ENCODE measurements at regions not wholly inside any gene's neighbourhood (a gene's known extent, or its start where the extent isn't known, plus 50 kb on each side); places are given as distances from the start of the nearest gene placed in this dataset.

DNA sequence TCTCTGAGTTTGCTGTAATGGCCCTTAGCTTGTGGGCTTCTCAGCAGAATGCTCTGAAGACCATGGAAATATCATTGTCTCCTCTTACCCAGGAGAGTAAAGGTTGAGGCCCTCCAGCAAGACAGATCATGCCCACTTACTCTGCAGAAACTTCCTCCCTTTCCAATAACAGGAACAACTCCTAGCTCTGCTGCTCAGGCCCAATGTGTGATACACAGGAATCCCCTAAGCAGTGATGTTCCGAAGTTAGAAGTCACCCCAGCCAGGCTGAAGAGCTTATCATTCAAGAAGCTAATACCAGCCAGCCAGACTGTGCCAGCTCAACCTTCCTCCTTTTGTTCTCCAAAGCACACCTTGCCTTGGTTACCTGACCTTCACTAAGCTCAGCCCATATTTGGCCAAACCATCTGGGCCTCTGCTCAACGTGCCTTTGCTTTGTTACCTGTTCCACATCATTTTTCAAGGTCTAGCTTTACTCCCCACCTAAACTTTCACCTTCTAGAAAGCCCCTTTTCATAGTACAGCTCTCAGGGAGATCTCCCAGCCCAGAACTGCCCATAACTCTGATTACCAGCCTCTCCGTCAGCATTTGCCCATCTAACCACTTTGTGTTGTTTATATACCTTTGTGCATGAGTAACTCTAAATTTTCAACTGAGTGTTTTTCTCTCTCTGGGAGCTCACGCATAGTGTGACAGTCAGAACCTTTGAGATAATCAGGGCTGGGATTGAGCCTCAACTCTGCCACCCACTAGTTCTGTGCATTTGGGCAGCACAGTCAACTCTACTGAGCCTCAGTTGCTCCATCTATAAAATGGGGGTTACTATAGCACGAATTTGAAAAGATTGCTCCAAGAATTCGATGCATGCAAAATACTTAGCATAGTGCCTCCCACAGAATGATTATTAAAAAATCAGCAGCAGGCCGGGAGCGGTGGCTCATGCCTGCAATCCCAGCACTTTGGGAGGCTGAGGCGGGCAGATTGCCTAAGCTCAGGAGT is 107.6 kb upstream of the CPEB4 start:
- TF ChIP-seq, protein P1, sequence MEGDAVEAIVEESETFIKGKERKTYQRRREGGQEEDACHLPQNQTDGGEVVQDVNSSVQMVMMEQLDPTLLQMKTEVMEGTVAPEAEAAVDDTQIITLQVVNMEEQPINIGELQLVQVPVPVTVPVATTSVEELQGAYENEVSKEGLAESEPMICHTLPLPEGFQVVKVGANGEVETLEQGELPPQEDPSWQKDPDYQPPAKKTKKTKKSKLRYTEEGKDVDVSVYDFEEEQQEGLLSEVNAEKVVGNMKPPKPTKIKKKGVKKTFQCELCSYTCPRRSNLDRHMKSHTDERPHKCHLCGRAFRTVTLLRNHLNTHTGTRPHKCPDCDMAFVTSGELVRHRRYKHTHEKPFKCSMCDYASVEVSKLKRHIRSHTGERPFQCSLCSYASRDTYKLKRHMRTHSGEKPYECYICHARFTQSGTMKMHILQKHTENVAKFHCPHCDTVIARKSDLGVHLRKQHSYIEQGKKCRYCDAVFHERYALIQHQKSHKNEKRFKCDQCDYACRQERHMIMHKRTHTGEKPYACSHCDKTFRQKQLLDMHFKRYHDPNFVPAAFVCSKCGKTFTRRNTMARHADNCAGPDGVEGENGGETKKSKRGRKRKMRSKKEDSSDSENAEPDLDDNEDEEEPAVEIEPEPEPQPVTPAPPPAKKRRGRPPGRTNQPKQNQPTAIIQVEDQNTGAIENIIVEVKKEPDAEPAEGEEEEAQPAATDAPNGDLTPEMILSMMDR (IDR thresholded peaks at IDR 0.05), result no peak
- TF ChIP-seq POLR2A (IDR thresholded peaks at IDR 0.05), result no peak
